PC-3 (cell line): ENCODE measurements at regions not wholly inside any gene's neighbourhood (a gene's known extent, or its start where the extent isn't known, plus 50 kb on each side); places are given as distances from the start of the nearest gene placed in this dataset.

Source experiments
- ATAC-seq: fragments of 200-7000 bp; cut with Tn5 transposase; 2 replicates; pipeline ENCODE4 v1.9.1; 2020; ENCODE audit warnings: mild to moderate bottlenecking, moderate library complexity
- BruUV-seq: library from RNA; stranded (reverse); fragments of 400-500 nt; replicated peaks from 2 replicates; lab custom pipeline; 2021; lab: Mats Ljungman, UMichigan
- CTCF ChIA-PET: fragments of 300-600 bp; sonication (Branson Sonifier 250); formaldehyde crosslinking; loops from one replicate; lab custom pipeline; 2022; ENCODE audit warnings: antibody characterized with exemption; lab: Charles Lee
- POLR2A ChIA-PET: fragments of 300-600 bp; sonication (Branson Sonifier 250); formaldehyde crosslinking; loops from one replicate; lab custom pipeline; 2022; ENCODE audit warnings: antibody characterized with exemption; ENCODE audit not compliant: unreplicated experiment; lab: Charles Lee
- DNase-seq: peaks from one replicate; pipeline ENCODE4 v3.0.0-alpha.2; 2015
- H2AFZ ChIP-seq: fragments of 300-600 bp; sonication (generic); 2 replicates; pipeline ENCODE4 v1.6.0; 2016; ENCODE audit warnings: antibody characterized with exemption, low read length
- H3F3A ChIP-seq: fragments of 300-600 bp; sonication (generic); one replicate; pipeline ENCODE4 v1.6.0; 2017; ENCODE audit warnings: antibody characterized with exemption, low read length, control low read depth, mild to moderate bottlenecking; ENCODE audit not compliant: unreplicated experiment
- H3K27ac ChIP-seq: fragments of 300-600 bp; sonication (generic); 2 replicates; pipeline ENCODE4 v1.5.1; 2016; ENCODE audit warnings: mild to moderate bottlenecking, low read length
- H3K27me3 ChIP-seq: fragments of 300-600 bp; sonication (generic); 2 replicates; pipeline ENCODE4 v1.6.1; 2016; ENCODE audit warnings: low read length, mixed read lengths
- H3K36me3 ChIP-seq: fragments of 300-600 bp; sonication (generic); 2 replicates; pipeline ENCODE4 v1.6.1; 2016; ENCODE audit warnings: low read depth, mixed run types, low read length, mixed read lengths
- H3K4me1 ChIP-seq: fragments of 300-600 bp; sonication (generic); 2 replicates; pipeline ENCODE4 v1.5.1; 2016; ENCODE audit warnings: low read length; ENCODE audit not compliant: insufficient read depth
- H3K4me2 ChIP-seq: fragments of 300-600 bp; sonication (generic); 2 replicates; pipeline ENCODE4 v1.6.0; 2016; ENCODE audit warnings: low read length
- H3K4me3 ChIP-seq: fragments of 300-600 bp; sonication (generic); 2 replicates; pipeline ENCODE4 v1.5.1; 2016; ENCODE audit warnings: mild to moderate bottlenecking, low read length, mixed read lengths
- H3K79me2 ChIP-seq: fragments of 300-600 bp; sonication (generic); 2 replicates; pipeline ENCODE4 v1.6.1; 2017; ENCODE audit warnings: low read length, mixed read lengths
- H3K9ac ChIP-seq: fragments of 300-600 bp; sonication (generic); 2 replicates; pipeline ENCODE4 v1.6.0; 2016; ENCODE audit warnings: mild to moderate bottlenecking, low read length
- H3K9me2 ChIP-seq: fragments of 300-600 bp; sonication (generic); replicated peaks from 2 replicates; pipeline ENCODE4 v1.6.1; 2016; ENCODE audit warnings: mixed run types, low read length, mixed read lengths
- H3K9me3 ChIP-seq: fragments of 300-600 bp; sonication (generic); 2 replicates; pipeline ENCODE4 v1.6.1; 2016; ENCODE audit warnings: low read length, mixed read lengths
- H4K20me1 ChIP-seq: fragments of 300-600 bp; sonication (generic); 2 replicates; pipeline ENCODE4 v1.6.1; 2016; ENCODE audit warnings: low read length, mixed read lengths
- EZH2 ChIP-seq: fragments of 300-600 bp; sonication (generic); IDR thresholded peaks from one replicate; pipeline ENCODE4 v1.6.1; 2017; ENCODE audit warnings: antibody characterized with exemption, mild to moderate bottlenecking, low read length; ENCODE audit not compliant: unreplicated experiment
- EZH2phosphoT487 ChIP-seq: fragments of 300-600 bp; sonication (generic); IDR thresholded peaks from 2 replicates; pipeline ENCODE4 v1.6.1; 2018; ENCODE audit warnings: mild to moderate bottlenecking, antibody characterized with exemption, low read length, borderline replicate concordance
- intact Hi-C: fragments of 100-400 bp; cut with micrococcal nuclease; formaldehyde crosslinking; loops from 2 replicates; pipeline ENCODE4 v1.9.0; 2023
- TF ChIP-seq, protein P1 (sequence below): fragments of 300-600 bp; sonication (generic); conservative IDR thresholded peaks from 2 replicates; pipeline ENCODE4 v1.5.1; 2017; ENCODE audit warnings: antibody characterized with exemption, low read depth, mild to moderate bottlenecking, low read length

DNA sequence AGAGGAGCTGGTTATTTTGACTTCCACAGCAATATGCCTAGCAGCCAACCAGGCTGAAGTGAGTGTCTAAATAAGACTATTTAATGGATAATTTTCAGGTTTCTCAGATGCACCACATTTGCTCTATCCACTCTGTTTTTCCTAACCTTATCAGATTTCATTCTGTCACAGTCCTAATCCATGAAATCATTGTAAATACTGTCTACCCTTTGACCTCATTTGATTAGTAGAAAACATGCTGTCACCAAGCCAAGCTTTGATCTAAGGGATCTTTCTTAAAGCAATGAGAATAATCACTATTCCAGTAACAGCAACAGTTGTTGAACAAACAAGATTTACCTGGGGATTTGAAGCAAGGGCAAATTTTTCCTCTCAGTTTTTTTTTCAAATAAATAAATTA, 595.6 kb downstream of the LTN1 start:
- H2AFZ ChIP-seq = no peak overlapping the region
- DNase-seq = no peak
- no peak overlapping the region for H3K4me3 ChIP-seq
- ChIA-PET CTCF (no interaction called here), POLR2A (no interaction called here)
- H3F3A ChIP-seq = no peaks in the 10 kb centered on the region
- H3K27ac ChIP-seq = no peak overlapping the region
- no peaks in the 10 kb centered on the region for H4K20me1 ChIP-seq
- H3K79me2 ChIP-seq = no peaks in the 10 kb centered on the region
- BruUV-seq = no TSS peak
- H3K4me1 ChIP-seq = 0 out of 2 replicates have a peak, but pooled peaks cover 6% of the 10 kb centered on the region
- intact Hi-C loops = no loop called here
- TF ChIP-seq, protein P1, sequence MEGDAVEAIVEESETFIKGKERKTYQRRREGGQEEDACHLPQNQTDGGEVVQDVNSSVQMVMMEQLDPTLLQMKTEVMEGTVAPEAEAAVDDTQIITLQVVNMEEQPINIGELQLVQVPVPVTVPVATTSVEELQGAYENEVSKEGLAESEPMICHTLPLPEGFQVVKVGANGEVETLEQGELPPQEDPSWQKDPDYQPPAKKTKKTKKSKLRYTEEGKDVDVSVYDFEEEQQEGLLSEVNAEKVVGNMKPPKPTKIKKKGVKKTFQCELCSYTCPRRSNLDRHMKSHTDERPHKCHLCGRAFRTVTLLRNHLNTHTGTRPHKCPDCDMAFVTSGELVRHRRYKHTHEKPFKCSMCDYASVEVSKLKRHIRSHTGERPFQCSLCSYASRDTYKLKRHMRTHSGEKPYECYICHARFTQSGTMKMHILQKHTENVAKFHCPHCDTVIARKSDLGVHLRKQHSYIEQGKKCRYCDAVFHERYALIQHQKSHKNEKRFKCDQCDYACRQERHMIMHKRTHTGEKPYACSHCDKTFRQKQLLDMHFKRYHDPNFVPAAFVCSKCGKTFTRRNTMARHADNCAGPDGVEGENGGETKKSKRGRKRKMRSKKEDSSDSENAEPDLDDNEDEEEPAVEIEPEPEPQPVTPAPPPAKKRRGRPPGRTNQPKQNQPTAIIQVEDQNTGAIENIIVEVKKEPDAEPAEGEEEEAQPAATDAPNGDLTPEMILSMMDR = no peak
- TF ChIP-seq EZH2 = no peak
- no peak for TF ChIP-seq EZH2phosphoT487
- H3K9ac ChIP-seq = no peak overlapping the region
- H3K27me3 ChIP-seq = no peaks in the 10 kb centered on the region
- ATAC-seq = no peak
- H3K4me2 ChIP-seq = no peak overlapping the region
- 0 out of 2 replicates have a peak, but pooled peaks cover 3% of the 10 kb centered on the region for H3K9me2 ChIP-seq
- no peaks in the 10 kb centered on the region; the same call in 1 of the 2 replicates for H3K36me3 ChIP-seq
- no peaks in the 10 kb centered on the region for H3K9me3 ChIP-seq

- Histone ChIP-seq H3K36me3 (no peaks in the 10 kb centered on the region; the same call in 1 of the 2 replicates), H3K4me1 (0 out of 2 replicates have a peak, but pooled peaks cover 6% of the 10 kb centered on the region), H3K4me3 (no peak overlapping the region), H3K27ac (no peak overlapping the region), H3K9me3 (no peaks in the 10 kb centered on the region), H3K4me2 (no peak overlapping the region), H3K9ac (no peak overlapping the region), H3K79me2 (no peaks in the 10 kb centered on the region), H3K9me2 (0 out of 2 replicates have a peak, but pooled peaks cover 1% of the 10 kb centered on the region), H3K27me3 (no peaks in the 10 kb centered on the region), H3F3A (no peaks in the 10 kb centered on the region), H2AFZ (no peak overlapping the region), H4K20me1 (no peaks in the 10 kb centered on the region)
- no TSS peak for BruUV-seq
- ATAC-seq (no peak), DNase-seq (no peak)
- CTCF ChIA-PET = no interaction called here
- intact Hi-C loops = no loop called here
- POLR2A ChIA-PET = no interaction called here
- no peak for TF ChIP-seq EZH2
- no peak for TF ChIP-seq EZH2phosphoT487
- TF ChIP-seq, protein P1 = no peak
Measured at GRCh38 chr21:28396421-28396820, 596.3 kb downstream of the LTN1 start.

- H3K9me2 ChIP-seq = no peaks in the 10 kb centered on the region
- H3K4me1 ChIP-seq = 0 out of 2 replicates have a peak, but pooled peaks cover 6% of the 10 kb centered on the region
- H3K4me2 ChIP-seq = no peak overlapping the region
- H3K4me3 ChIP-seq = no peak overlapping the region
- CTCF ChIA-PET = no interaction called here
- no peaks in the 10 kb centered on the region for H4K20me1 ChIP-seq
- H3K9me3 ChIP-seq = no peaks in the 10 kb centered on the region
- H3K27ac ChIP-seq = no peak overlapping the region
- TF ChIP-seq, protein P1 = no peak
- no peak for TF ChIP-seq EZH2phosphoT487
- no peak for TF ChIP-seq EZH2
- ATAC-seq (no peak), DNase-seq (peak; percentile 29)
- intact Hi-C loops = no loop called here
- no peaks in the 10 kb centered on the region for H3F3A ChIP-seq
- H3K9ac ChIP-seq = no peak overlapping the region
- H3K36me3 ChIP-seq = no peaks in the 10 kb centered on the region; the same call in 1 of the 2 replicates
- H3K79me2 ChIP-seq = no peaks in the 10 kb centered on the region
- no TSS peak for BruUV-seq
- H3K27me3 ChIP-seq = no peaks in the 10 kb centered on the region
- POLR2A ChIA-PET = interaction anchor here (0.7 kb wide), 1 partner anchor 125 kb away, joined by 3 read pairs; no protein-coding TSS in a partner anchor
- H2AFZ ChIP-seq = peak overlapping the region; percentile 34; the same call in 1 of the 2 replicates
Measured at GRCh38 chr21:28393279-28393678, 599.4 kb downstream of the LTN1 start.
